ENCODE measurements at regions not wholly inside any gene's neighbourhood (a gene's known extent, or its start where the extent isn't known, plus 50 kb on each side); places are given as distances from the start of the nearest gene placed in this dataset.

- in situ Hi-C loops (cut with HindIII; ENCODE audit: low sequenced_read_pairs): no loop called here
- DNase-seq (ENCODE audit: low spot score): peak; percentile 31
Observed at GRCh38 chr2:53422979-53423378, 344.6 kb upstream of the CHAC2 start.

GRCh38 chr2:53417385-53417784, 350.2 kb upstream of the CHAC2 start:
- no peak for DNase-seq (ENCODE audit: low spot score)
- in situ Hi-C loops (cut with HindIII; ENCODE audit: low sequenced_read_pairs): no loop called here

- in situ Hi-C loops (cut with HindIII; ENCODE audit: low sequenced_read_pairs): no loop called here
- DNase-seq (ENCODE audit: low spot score): no peak
Observed at GRCh38 chr2:53407363-53408080, 360.1 kb upstream of the CHAC2 start.

GRCh38 chr2:53403792-53404413, 363.7 kb upstream of the CHAC2 start:
- in situ Hi-C loops (cut with HindIII; ENCODE audit: low sequenced_read_pairs): no loop called here
- DNase-seq (ENCODE audit: low spot score): no peak

- no peak for DNase-seq (ENCODE audit: low spot score)
- in situ Hi-C loops (cut with HindIII; ENCODE audit: low sequenced_read_pairs): no loop called here
Observed at GRCh38 chr2:53397085-53397484, 370.5 kb upstream of the CHAC2 start.

- DNase-seq (ENCODE audit: low spot score): no peak
- in situ Hi-C loops (cut with HindIII; ENCODE audit: low sequenced_read_pairs): no loop called here
Observed at GRCh38 chr2:53381271-53381670, 386.3 kb upstream of the CHAC2 start.

GRCh38 chr2:53379547-53379946, 388.1 kb upstream of the CHAC2 start:
- in situ Hi-C loops (cut with HindIII; ENCODE audit: low sequenced_read_pairs): no loop called here
- DNase-seq (ENCODE audit: low spot score): no peak

GRCh38 chr2:53378791-53379190, 388.8 kb upstream of the CHAC2 start:
- in situ Hi-C loops (cut with HindIII; ENCODE audit: low sequenced_read_pairs): no loop called here

GRCh38 chr2:53373126-53373525, 394.5 kb upstream of the CHAC2 start:
- in situ Hi-C loops (cut with HindIII; ENCODE audit: low sequenced_read_pairs): no loop called here

More at GRCh38 chr2:53378791-53379190, 388.8 kb upstream of the CHAC2 start:
- no peak for DNase-seq (ENCODE audit: low spot score)

GRCh38 chr2:53366543-53366942, 401.1 kb upstream of the CHAC2 start:
- DNase-seq (ENCODE audit: low spot score): no peak
- in situ Hi-C loops (cut with HindIII; ENCODE audit: low sequenced_read_pairs): no loop called here

More at GRCh38 chr2:53373126-53373525, 394.5 kb upstream of the CHAC2 start:
- DNase-seq (ENCODE audit: low spot score): no peak

GRCh38 chr2:53362934-53363333, 404.7 kb upstream of the CHAC2 start:
- in situ Hi-C loops (cut with HindIII; ENCODE audit: low sequenced_read_pairs): no loop called here

GRCh38 chr2:53356291-53356905, 411.2 kb upstream of the CHAC2 start:
- DNase-seq (ENCODE audit: low spot score): no peak
- in situ Hi-C loops (cut with HindIII; ENCODE audit: low sequenced_read_pairs): no loop called here

More at GRCh38 chr2:53362934-53363333, 404.7 kb upstream of the CHAC2 start:
- no peak for DNase-seq (ENCODE audit: low spot score)

- DNase-seq (ENCODE audit: low spot score): no peak
- in situ Hi-C loops (cut with HindIII; ENCODE audit: low sequenced_read_pairs): no loop called here
Observed at GRCh38 chr2:53353135-53354114, 414.2 kb upstream of the CHAC2 start.

- in situ Hi-C loops (cut with HindIII; ENCODE audit: low sequenced_read_pairs): no loop called here
- no peak for DNase-seq (ENCODE audit: low spot score)
Observed at GRCh38 chr2:53347269-53347668, 420.3 kb upstream of the CHAC2 start.

- DNase-seq (ENCODE audit: low spot score): no peak
- in situ Hi-C loops (cut with HindIII; ENCODE audit: low sequenced_read_pairs): no loop called here
Observed at GRCh38 chr2:53342248-53342647, 425.4 kb upstream of the CHAC2 start.

GRCh38 chr2:53334610-53335009, 433.0 kb upstream of the CHAC2 start:
- in situ Hi-C loops (cut with HindIII; ENCODE audit: low sequenced_read_pairs): no loop called here
- DNase-seq (ENCODE audit: low spot score): no peak

GRCh38 chr2:53331667-53332066, 435.9 kb upstream of the CHAC2 start:
- in situ Hi-C loops (cut with HindIII; ENCODE audit: low sequenced_read_pairs): no loop called here
- DNase-seq (ENCODE audit: low spot score): no peak

GRCh38 chr2:53317861-53318260, 449.7 kb upstream of the CHAC2 start:
- no peak for DNase-seq (ENCODE audit: low spot score)
- in situ Hi-C loops (cut with HindIII; ENCODE audit: low sequenced_read_pairs): no loop called here

GRCh38 chr2:53315149-53315548, 452.5 kb upstream of the CHAC2 start:
- no peak for DNase-seq (ENCODE audit: low spot score)
- in situ Hi-C loops (cut with HindIII; ENCODE audit: low sequenced_read_pairs): no loop called here

All from G401 (cell line).